ENCODE measurements at regions not wholly inside any gene's neighbourhood (a gene's known extent, or its start where the extent isn't known, plus 50 kb on each side); places are given as distances from the start of the nearest gene placed in this dataset.
"Not testable (repeated sequence)": the region's sequence is repeated elsewhere in the genome, so short reads cannot be mapped to it uniquely, and the experiment has no call there.

DNA sequence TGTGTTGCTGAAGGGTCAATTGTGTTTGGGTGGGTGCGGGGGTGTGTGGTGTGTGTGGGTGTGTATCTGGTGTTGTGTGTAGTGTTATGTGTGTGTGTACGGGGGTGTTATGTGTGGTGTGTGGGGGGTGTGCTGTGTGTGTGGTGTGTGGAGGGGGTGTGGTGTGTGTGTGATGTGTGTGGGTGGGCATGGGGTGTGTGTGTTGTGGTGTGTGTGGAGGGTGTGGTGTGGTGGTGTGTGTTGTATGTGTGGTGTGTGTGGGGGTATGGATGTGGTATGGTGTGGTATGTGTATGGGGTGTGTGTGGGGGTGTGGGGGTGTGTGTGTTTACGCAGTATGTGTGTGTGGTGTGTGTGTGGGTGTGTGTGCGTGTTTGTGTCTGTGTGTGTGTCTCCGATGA is 110.8 kb downstream of the ZNF22 start:
- Histone ChIP-seq H3K27ac (no peak overlapping the region), H3K9me3 (no peaks in the 10 kb centered on the region), H3K4me1 (no peaks in the 10 kb centered on the region), H3K4me3 (no peak overlapping the region), H3K4me2 (no peak overlapping the region)
- ChIA-PET POLR2A (no interaction called here), CTCF (interaction anchor here (0.5 kb wide), 1 partner anchor 353 kb away, joined by 3 read pairs; no protein-coding TSS in a partner anchor)
- ATAC-seq (no peak), FAIRE-seq (no peak), DNase-seq (ENCODE audit: low read depth in 1 of 2, low spot score in 1 of 2) (no peak)
- TF ChIP-seq, protein P1, sequence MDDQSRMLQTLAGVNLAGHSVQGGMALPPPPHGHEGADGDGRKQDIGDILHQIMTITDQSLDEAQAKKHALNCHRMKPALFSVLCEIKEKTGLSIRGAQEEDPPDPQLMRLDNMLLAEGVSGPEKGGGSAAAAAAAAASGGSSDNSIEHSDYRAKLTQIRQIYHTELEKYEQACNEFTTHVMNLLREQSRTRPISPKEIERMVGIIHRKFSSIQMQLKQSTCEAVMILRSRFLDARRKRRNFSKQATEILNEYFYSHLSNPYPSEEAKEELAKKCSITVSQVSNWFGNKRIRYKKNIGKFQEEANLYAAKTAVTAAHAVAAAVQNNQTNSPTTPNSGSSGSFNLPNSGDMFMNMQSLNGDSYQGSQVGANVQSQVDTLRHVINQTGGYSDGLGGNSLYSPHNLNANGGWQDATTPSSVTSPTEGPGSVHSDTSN (IDR thresholded peaks at IDR 0.05): no peak
- 0 out of 2 replicates have a peak, but pooled peaks have one; percentile 11 for TF ChIP-seq POLR2A (IDR thresholded peaks at IDR 0.05; ENCODE audit: low read length)
- WGBS (ENCODE audit: missing lambda C conversion rate): 30% methylated on average over 4 of the region's 5 CpGs

DNA sequence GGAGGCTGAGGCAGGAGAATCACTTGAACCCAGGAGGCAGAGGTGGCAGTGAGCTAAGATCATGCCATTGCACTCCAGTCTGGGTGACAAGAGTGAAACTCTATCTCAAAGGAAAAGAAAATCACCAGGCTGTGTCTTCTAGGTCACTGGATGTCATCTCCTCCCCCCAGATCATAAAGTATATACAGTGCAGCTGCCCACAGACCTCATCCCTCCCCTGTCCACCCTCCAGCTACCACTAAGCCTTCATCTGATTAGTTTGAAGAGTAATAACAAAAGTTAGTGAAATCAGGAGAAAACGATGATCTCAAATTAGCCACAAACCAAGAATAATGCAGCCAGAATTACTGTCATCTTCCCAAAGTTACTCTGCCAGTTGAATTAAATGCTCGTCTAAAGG is 117.2 kb downstream of the ZNF22 start:
- H3K27ac ChIP-seq; ATAC-seq; H3K4me2 ChIP-seq; H3K4me1 ChIP-seq; FAIRE-seq; DNase-seq (ENCODE audit: low read depth in 1 of 2, low spot score in 1 of 2); H3K9me3 ChIP-seq; CTCF ChIA-PET; POLR2A ChIA-PET; H3K4me3 ChIP-seq: not testable (repeated sequence)
- 2% methylated on average over 2 of the region's 2 CpGs for WGBS (ENCODE audit: missing lambda C conversion rate)

DNA sequence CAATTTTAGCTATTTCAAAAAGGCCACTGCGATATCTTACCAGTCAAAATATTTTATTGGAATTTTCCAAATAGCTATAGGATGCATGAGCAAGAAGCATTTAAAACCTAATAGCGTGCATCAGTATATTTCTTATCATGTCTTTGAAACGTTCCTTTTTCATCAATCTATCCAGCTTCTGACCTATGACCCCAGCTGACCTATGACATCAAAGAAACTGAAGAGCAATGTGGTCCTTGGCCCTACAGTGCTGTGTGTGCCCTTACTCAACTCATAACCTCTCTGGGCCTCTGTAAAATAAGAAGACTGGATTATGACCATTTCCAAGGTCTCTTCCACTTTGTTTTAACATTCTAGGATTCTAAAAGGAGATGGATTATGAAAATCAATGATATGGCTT is 118.2 kb downstream of the ZNF22 start:
- ATAC-seq: no peak
- no peak for FAIRE-seq
- Histone ChIP-seq H3K4me2 (no peak overlapping the region), H3K27ac (no peak overlapping the region), H3K4me3 (no peak overlapping the region), H3K9me3 (no peaks in the 10 kb centered on the region), H3K4me1 (no peaks in the 10 kb centered on the region)
- TF ChIP-seq NPAS2 (CRISPR knock-in tag; IDR thresholded peaks at IDR 0.05; ENCODE audit: borderline replicate concordance) (no peak), CBX8 (IDR thresholded peaks at IDR 0.05) (no peak), MAZ (IDR thresholded peaks at IDR 0.05; ENCODE audit: borderline replicate concordance, low read depth, low read length) (no peak), FOSL2 (IDR thresholded peaks at IDR 0.05) (no peak), FOSL2 (CRISPR knock-in tag; IDR thresholded peaks at IDR 0.05) (no peak), EHMT2 (IDR thresholded peaks at IDR 0.05; ENCODE audit: low read depth) (no peak), RFX5 (IDR thresholded peaks at IDR 0.05) (no peak), JUN (IDR thresholded peaks at IDR 0.05) (no peak), RCOR1 (IDR thresholded peaks at IDR 0.05; ENCODE audit: low read depth, low read length) (no peak)
- TF ChIP-seq, protein P2, sequence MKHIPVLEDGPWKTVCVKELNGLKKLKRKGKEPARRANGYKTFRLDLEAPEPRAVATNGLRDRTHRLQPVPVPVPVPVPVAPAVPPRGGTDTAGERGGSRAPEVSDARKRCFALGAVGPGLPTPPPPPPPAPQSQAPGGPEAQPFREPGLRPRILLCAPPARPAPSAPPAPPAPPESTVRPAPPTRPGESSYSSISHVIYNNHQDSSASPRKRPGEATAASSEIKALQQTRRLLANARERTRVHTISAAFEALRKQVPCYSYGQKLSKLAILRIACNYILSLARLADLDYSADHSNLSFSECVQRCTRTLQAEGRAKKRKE (CRISPR knock-in tag; IDR thresholded peaks at IDR 0.05; ENCODE audit: low read depth): no peak
- TF ChIP-seq, protein P3, sequence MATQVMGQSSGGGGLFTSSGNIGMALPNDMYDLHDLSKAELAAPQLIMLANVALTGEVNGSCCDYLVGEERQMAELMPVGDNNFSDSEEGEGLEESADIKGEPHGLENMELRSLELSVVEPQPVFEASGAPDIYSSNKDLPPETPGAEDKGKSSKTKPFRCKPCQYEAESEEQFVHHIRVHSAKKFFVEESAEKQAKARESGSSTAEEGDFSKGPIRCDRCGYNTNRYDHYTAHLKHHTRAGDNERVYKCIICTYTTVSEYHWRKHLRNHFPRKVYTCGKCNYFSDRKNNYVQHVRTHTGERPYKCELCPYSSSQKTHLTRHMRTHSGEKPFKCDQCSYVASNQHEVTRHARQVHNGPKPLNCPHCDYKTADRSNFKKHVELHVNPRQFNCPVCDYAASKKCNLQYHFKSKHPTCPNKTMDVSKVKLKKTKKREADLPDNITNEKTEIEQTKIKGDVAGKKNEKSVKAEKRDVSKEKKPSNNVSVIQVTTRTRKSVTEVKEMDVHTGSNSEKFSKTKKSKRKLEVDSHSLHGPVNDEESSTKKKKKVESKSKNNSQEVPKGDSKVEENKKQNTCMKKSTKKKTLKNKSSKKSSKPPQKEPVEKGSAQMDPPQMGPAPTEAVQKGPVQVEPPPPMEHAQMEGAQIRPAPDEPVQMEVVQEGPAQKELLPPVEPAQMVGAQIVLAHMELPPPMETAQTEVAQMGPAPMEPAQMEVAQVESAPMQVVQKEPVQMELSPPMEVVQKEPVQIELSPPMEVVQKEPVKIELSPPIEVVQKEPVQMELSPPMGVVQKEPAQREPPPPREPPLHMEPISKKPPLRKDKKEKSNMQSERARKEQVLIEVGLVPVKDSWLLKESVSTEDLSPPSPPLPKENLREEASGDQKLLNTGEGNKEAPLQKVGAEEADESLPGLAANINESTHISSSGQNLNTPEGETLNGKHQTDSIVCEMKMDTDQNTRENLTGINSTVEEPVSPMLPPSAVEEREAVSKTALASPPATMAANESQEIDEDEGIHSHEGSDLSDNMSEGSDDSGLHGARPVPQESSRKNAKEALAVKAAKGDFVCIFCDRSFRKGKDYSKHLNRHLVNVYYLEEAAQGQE (IDR thresholded peaks at IDR 0.05): no peak
- DNase-seq (ENCODE audit: low read depth in 1 of 2, low spot score in 1 of 2): no peak
- 4% methylated on average over 3 of the region's 3 CpGs for WGBS (ENCODE audit: missing lambda C conversion rate)
- ChIA-PET CTCF (no interaction called here), POLR2A (no interaction called here)

DNA sequence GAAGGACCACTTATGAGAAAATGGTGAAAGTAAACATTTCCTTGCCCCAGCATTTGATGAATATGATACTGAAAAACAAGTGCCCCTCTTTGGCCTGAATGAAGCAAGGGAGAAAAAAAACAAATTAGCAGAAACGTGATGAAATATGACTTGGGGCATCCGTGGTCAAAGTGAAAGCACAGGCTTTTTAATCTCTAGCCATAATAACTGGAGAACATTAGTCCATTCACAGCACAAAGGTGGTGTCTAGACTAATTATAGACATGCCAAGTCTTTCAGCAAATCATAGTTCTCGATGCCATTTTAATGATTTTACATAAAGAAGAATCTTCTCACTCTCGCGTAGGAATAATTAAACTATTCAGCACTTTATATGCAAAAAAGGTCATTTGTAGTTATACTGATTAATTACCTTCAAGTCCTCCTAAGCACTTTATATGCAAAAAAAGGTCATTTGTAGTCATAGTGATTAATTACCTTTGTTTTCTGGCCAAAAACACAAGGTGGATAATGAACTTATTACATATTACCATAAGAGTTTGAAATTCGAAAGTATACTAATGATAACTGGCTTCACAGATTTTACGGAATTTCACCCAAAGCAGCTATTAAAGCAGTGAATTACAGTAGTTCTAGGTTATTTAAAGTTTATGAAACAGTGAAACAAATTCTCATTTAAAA is 121.6 kb downstream of the ZNF22 start:
- ATAC-seq; POLR2A ChIA-PET; H3K4me3 ChIP-seq; DNase-seq (ENCODE audit: low read depth in 1 of 2, low spot score in 1 of 2); H3K4me2 ChIP-seq; H3K9me3 ChIP-seq; CTCF ChIA-PET; H3K4me1 ChIP-seq; FAIRE-seq; H3K27ac ChIP-seq: not testable (repeated sequence)
- 45% methylated on average over 5 of the region's 7 CpGs for WGBS (ENCODE audit: missing lambda C conversion rate)

All from A549 (cell line).